ENCODE measurements at regions not wholly inside any gene's neighbourhood (a gene's known extent, or its start where the extent isn't known, plus 50 kb on each side); places are given as distances from the start of the nearest gene placed in this dataset.
A peak's percentile ranks its signal among the peaks of the same experiment; 100 is the strongest.
"Not testable (repeated sequence)": the region's sequence is repeated elsewhere in the genome, so short reads cannot be mapped to it uniquely, and the experiment has no call there.

- DNase-seq: no peak
Observed at GRCh38 chr5:168121138-168121494, 170.3 kb upstream of the WWC1 start.

GRCh38 chr5:168123631-168124528 lies 167.6 kb upstream of the WWC1 start:
- DNase-seq: peak; percentile 7

- no peak for DNase-seq
Observed at GRCh38 chr5:168125445-168126199, 165.8 kb upstream of the WWC1 start.

- DNase-seq: no peak
Observed at GRCh38 chr5:168126606-168127005, 164.8 kb upstream of the WWC1 start.

- no peak for DNase-seq
Observed at GRCh38 chr5:168128111-168128510, 163.3 kb upstream of the WWC1 start.

GRCh38 chr5:168128557-168128956 lies 162.9 kb upstream of the WWC1 start:
- DNase-seq: no peak

- DNase-seq: no peak
Observed at GRCh38 chr5:168131519-168131918, 159.9 kb upstream of the WWC1 start.

GRCh38 chr5:168132241-168132641 lies 159.2 kb upstream of the WWC1 start:
- no peak for DNase-seq

- DNase-seq: peak; percentile 24
Observed at GRCh38 chr5:168135897-168136296, 155.5 kb upstream of the WWC1 start.

GRCh38 chr5:168136340-168136739 lies 155.1 kb upstream of the WWC1 start:
- DNase-seq: no peak

GRCh38 chr5:168137265-168137664 lies 154.2 kb upstream of the WWC1 start:
- no peak for DNase-seq

- DNase-seq: no peak
Observed at GRCh38 chr5:168140241-168140640, 151.2 kb upstream of the WWC1 start.

- DNase-seq: no peak
Observed at GRCh38 chr5:168142402-168142801, 149.0 kb upstream of the WWC1 start.

GRCh38 chr5:168143521-168143920 lies 147.9 kb upstream of the WWC1 start:
- not testable (repeated sequence) for DNase-seq

GRCh38 chr5:168147106-168147505 lies 144.3 kb upstream of the WWC1 start:
- no peak for DNase-seq

GRCh38 chr5:168147568-168148360 lies 143.7 kb upstream of the WWC1 start:
- no peak for DNase-seq

- DNase-seq: no peak
Observed at GRCh38 chr5:168151041-168151440, 140.4 kb upstream of the WWC1 start.

- DNase-seq: no peak
Observed at GRCh38 chr5:168152660-168153059, 138.8 kb upstream of the WWC1 start.

GRCh38 chr5:168153263-168153875 lies 138.1 kb upstream of the WWC1 start:
- DNase-seq: no peak

- no peak for DNase-seq
Observed at GRCh38 chr5:168153876-168154270, 137.6 kb upstream of the WWC1 start.

- no peak for DNase-seq
Observed at GRCh38 chr5:168155585-168155984, 135.9 kb upstream of the WWC1 start.

- no peak for DNase-seq
Observed at GRCh38 chr5:168156170-168156569, 135.3 kb upstream of the WWC1 start.

- DNase-seq: no peak
Observed at GRCh38 chr5:168157141-168157540, 134.3 kb upstream of the WWC1 start.

Data from activated CD4-positive, alpha-beta T cell treated with anti-CD3 and anti-CD28 coated beads, Interleukin-10, Interleukin-2, amounts not matched to agents 100 ng/mL and 50 ng/mL, durations not matched to agents 16 hours and 8 hours (primary cell).